ENCODE measurements at regions not wholly inside any gene's neighbourhood (a gene's known extent, or its start where the extent isn't known, plus 50 kb on each side); places are given as distances from the start of the nearest gene placed in this dataset.
"Not testable (repeated sequence)": the region's sequence is repeated elsewhere in the genome, so short reads cannot be mapped to it uniquely, and the experiment has no call there.

GRCh38 chr17:71516149-71516548 is 604.7 kb upstream of the SOX9 start:
- peak; percentile 40 for DNase-seq

- no peak for DNase-seq
Measured at GRCh38 chr17:71519285-71519684, 601.5 kb upstream of the SOX9 start.

GRCh38 chr17:71521724-71522123 is 599.1 kb upstream of the SOX9 start:
- no peak for DNase-seq

- DNase-seq, result no peak
Measured at GRCh38 chr17:71522383-71522782, 598.4 kb upstream of the SOX9 start.

GRCh38 chr17:71527311-71527710 is 593.5 kb upstream of the SOX9 start:
- no peak for DNase-seq

- DNase-seq, result no peak
Measured at GRCh38 chr17:71528210-71528609, 592.6 kb upstream of the SOX9 start.

GRCh38 chr17:71530248-71530647 is 590.6 kb upstream of the SOX9 start:
- DNase-seq, result no peak

- no peak for DNase-seq
Measured at GRCh38 chr17:71535321-71535720, 585.5 kb upstream of the SOX9 start.

- no peak for DNase-seq
Measured at GRCh38 chr17:71546419-71546818, 574.4 kb upstream of the SOX9 start.

GRCh38 chr17:71547904-71548303 is 572.9 kb upstream of the SOX9 start:
- no peak for DNase-seq

- no peak for DNase-seq
Measured at GRCh38 chr17:71548540-71549190, 572.2 kb upstream of the SOX9 start.

- no peak for DNase-seq
Measured at GRCh38 chr17:71550675-71551074, 570.1 kb upstream of the SOX9 start.

- no peak for DNase-seq
Measured at GRCh38 chr17:71553381-71553780, 567.4 kb upstream of the SOX9 start.

- DNase-seq, result no peak
Measured at GRCh38 chr17:71558901-71559300, 561.9 kb upstream of the SOX9 start.

- DNase-seq, result no peak
Measured at GRCh38 chr17:71572343-71572742, 548.5 kb upstream of the SOX9 start.

GRCh38 chr17:71578446-71578845 is 542.4 kb upstream of the SOX9 start:
- no peak for DNase-seq

- no peak for DNase-seq
Measured at GRCh38 chr17:71580220-71580619, 540.6 kb upstream of the SOX9 start.

GRCh38 chr17:71585540-71585939 is 535.3 kb upstream of the SOX9 start:
- no peak for DNase-seq

GRCh38 chr17:71592431-71592830 is 528.4 kb upstream of the SOX9 start:
- no peak for DNase-seq

- no peak for DNase-seq
Measured at GRCh38 chr17:71593078-71593477, 527.7 kb upstream of the SOX9 start.

GRCh38 chr17:71599583-71599982 is 521.2 kb upstream of the SOX9 start:
- not testable (repeated sequence) for DNase-seq

- DNase-seq, result no peak
Measured at GRCh38 chr17:71600137-71600789, 520.6 kb upstream of the SOX9 start.

GRCh38 chr17:71601894-71602504 is 518.8 kb upstream of the SOX9 start:
- DNase-seq, result no peak

- DNase-seq, result no peak
Measured at GRCh38 chr17:71613996-71614395, 506.8 kb upstream of the SOX9 start.

GRCh38 chr17:71615820-71616219 is 505.0 kb upstream of the SOX9 start:
- no peak for DNase-seq

Data from NCI-H510A (cell line).